ENCODE measurements at regions not wholly inside any gene's neighbourhood (a gene's known extent, or its start where the extent isn't known, plus 50 kb on each side); places are given as distances from the start of the nearest gene placed in this dataset.

GRCh38 chr5:94080390-94080789 is 339.0 kb upstream of the POU5F2 start:
- TF ChIP-seq CTCF (IDR thresholded peaks at IDR 0.05) (no peak), POLR2A (IDR thresholded peaks at IDR 0.05) (no peak), POLR2AphosphoS5 (IDR thresholded peaks at IDR 0.05) (no peak)

Data from transverse colon (tissue), 4 donors.